SHP77 treated with DMSO at 0.1 percent for 48 hours (cell line): ENCODE measurements at regions not wholly inside any gene's neighbourhood (a gene's known extent, or its start where the extent isn't known, plus 50 kb on each side); places are given as distances from the start of the nearest gene placed in this dataset.

Source experiments
- DNase-seq: peaks from one replicate; lab custom pipeline; 2025; lab: John Stamatoyannopoulos, UW

DNA sequence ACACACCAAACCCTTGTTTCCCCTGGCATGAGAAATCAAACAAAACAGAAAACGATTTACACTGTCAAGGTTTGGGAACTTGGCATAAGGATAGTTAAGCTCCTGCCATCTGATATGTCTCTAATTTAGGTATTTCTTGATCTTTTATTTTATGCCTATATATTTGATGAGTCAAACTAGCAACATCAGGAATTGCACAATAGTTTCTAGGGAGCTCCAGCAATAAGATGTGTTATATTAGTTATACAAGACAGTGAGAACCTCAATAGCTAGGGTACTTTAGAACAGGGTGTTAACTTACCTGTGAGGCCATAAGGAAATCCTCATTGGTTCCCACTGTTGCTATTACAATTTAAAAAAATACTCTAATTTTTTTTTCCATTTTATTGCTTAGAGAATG is 474.2 kb downstream of the GBA3 start:
- DNase-seq: no peak

DNA sequence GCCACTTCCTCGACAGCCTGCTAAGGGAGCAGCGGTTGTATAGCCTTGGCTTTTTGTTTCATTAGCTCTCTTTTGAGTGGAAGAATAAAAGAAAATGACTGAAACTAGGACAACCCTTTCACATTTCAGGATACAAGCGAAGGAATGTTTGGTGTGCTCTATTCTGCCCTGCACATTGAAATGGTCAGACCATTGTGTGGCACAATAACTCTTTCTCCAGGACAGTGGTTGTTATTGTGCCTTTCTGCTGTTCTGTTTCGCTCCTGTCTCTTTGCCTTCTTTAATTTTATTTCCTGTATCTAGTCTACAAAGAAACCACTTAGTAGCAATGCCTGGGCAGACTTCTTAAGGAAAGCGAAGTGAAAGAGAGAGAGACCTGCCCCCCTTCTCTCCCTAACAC is 473.7 kb downstream of the GBA3 start:
- no peak for DNase-seq

GRCh38 chr4:23165669-23166068 is 472.9 kb downstream of the GBA3 start:
- no peak for DNase-seq

- DNase-seq: no peak
Observed at GRCh38 chr4:23163647-23164436, 471.1 kb downstream of the GBA3 start.

- no peak for DNase-seq
Observed at GRCh38 chr4:23162275-23162674, 469.5 kb downstream of the GBA3 start.

- no peak for DNase-seq
Observed at GRCh38 chr4:23161787-23162186, 469.1 kb downstream of the GBA3 start.

DNA sequence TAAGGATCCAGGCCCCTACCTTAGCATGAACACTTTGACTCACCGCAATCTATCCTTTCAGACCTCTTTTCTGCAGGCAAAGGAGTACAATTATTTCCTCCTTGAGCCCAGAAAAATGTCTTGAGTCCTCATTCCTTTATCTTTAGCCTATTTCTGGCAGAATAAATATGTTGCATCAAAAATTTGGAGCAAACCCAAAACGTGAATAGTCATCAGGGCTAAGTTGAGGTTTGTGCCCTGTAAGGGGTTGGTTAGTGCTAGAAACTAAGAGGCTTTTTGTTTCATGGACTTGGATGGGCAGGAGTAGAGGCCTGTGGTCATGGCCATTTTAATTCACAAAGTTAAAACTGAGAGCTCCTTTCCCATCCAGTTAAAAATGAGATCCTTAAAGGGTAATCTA is 460.3 kb downstream of the GBA3 start:
- no peak for DNase-seq

DNA sequence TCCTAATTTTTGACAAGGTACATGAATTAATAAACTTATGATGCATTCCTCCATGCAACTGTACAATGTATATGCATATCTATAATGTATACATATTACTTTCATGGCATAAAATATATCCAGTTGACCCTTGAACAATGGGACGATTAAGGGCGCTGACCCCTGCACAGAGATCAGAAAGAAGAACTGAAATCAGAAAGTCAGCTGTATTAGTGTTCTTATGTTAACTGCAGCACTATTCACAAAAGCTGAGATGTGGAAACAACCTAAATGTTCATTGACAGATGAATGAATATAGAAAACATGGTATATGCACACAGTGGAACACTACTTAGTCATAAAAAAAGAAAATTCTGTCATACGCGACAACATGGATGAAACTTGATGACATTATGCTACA is 457.1 kb downstream of the GBA3 start:
- no peak for DNase-seq

- DNase-seq: no peak
Observed at GRCh38 chr4:23144707-23145106, 452.0 kb downstream of the GBA3 start.

DNA sequence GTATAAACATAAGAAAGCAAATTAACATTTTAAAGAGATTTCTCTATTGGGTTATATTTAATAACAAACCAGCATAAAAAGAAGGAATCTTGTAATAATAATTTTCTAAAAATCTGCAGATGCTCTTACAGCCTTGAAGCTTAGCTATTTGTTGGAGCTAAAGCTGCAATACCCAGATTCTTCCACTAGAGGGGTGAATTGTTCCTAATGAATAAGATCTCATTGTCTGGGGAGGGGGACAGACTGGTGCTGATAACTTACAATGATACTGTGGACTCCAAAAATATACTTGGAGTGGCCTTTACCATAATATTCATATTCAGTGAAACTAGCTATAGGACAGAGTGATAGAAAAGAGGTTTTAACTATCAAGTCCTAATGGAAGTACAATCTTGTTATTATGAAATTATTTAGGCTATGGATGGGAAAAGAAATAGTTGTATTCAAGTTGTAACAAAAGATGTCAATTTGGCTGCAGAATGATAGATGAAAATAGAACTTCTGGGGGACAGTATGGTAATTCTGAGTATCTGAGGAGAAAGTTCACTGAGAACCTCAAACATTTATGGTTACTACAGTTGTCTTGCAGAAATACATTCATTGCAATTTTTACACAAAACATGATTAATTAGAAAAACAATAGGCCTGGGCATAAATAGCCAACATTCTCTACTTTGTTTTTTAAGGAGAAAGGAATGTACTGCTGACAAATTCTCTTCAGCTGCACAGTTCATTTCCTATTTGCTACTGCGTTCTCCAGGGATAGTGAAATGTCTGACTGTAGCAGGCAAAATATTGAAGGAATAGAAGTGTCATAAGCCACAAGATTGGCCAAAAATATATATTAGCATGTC is 443.3 kb downstream of the GBA3 start:
- peak; percentile 0 for DNase-seq

DNA sequence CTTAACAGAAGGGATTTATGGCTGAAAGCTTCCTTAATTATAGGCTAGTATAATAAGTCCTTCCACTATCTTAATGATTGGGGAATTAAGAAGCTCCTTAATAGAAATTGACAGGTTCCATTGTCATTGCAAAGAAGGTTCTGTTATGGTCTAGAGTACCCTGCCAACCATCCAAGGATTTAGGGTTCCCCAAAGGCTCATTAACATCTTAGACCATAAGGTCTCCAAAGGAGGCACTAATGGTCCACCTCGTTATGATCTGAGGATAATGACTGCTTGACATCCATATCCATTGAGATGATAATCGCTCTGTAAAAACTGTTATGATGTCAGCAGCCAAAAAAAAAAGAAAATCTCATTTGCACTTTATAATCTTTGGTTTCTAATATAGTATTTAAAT is 441.6 kb downstream of the GBA3 start:
- DNase-seq: no peak

DNA sequence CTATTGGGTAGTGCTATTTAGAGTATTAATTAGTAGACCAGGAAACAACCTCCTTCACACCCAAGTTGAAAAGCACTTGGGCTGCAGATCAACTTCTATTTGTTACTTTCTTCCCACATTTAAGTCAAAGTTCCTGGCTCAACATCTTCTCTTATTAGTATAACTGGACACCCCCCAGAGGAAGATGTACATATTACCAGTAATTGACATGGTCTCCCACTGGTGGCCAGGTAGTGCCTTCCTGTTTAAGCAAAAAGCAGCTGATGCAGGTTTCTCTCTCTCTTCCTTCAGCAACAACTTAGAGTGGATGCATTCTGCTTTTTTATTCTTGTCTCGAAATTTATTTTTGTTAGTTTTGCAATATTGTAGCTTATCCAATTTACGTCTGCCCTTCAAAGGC is 438.1 kb downstream of the GBA3 start:
- no peak for DNase-seq

GRCh38 chr4:23125118-23125517 is 432.4 kb downstream of the GBA3 start:
- DNase-seq: no peak

DNA sequence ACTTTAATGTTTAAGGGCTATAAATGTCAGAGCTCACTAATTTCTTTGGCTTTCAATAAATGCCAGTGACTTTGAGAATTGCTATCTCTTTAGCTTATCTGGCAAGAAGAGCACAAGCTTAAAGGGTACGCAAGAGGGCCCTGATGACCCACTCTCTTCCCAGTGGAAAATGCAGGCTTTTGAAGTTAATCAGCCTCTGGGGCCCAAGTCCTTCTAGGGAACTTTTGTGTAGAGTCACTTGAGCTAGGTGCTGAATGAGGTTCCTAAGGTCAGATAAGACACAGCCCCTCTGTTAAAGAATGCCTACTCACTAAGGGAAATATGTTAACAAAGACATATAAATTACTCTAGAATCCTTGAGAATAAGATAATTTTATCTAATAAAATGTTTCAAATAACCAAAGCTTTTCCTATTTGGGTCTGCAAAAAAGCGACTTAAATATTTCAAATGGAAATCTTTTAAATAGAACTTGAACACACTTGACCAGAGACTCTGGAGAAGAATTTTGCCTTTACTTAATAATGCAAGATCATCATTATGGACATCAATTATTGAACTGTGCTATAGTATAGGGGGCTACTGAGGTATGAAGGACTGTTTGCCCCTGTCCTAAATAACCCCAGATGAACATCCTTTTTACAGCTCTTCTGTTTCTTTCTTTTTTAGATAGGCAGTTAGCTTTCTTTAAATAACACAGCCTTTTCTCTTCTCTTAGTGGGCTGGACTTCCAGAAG is 430.1 kb downstream of the GBA3 start:
- no peak for DNase-seq

DNA sequence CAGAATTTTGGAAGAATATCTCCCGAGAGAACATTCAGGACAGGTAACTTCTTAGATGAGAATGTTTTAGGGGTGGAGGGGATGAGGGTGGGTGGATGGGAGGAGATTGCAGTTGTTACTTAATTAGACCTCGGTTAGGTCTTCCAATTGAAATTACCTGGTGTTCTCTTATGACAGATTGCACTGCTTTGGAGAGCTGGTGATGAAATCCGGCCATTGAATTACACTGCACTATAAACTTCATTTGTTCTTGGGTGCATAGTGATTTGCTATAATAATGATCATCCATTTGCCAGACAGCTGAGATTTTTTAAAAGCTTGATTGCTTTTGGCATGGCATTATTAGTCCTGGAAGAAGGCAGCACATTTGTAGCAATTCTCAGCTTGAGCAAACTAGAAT is 427.6 kb downstream of the GBA3 start:
- no peak for DNase-seq

GRCh38 chr4:23117826-23118225 is 425.1 kb downstream of the GBA3 start:
- no peak for DNase-seq

- DNase-seq: no peak
Observed at GRCh38 chr4:23114538-23114937, 421.8 kb downstream of the GBA3 start.

- no peak for DNase-seq
Observed at GRCh38 chr4:23113104-23113503, 420.4 kb downstream of the GBA3 start.

- DNase-seq: no peak
Observed at GRCh38 chr4:23106516-23106915, 413.8 kb downstream of the GBA3 start.

GRCh38 chr4:23105759-23106370 is 413.1 kb downstream of the GBA3 start:
- no peak for DNase-seq

- no peak for DNase-seq
Observed at GRCh38 chr4:23097251-23097650, 404.5 kb downstream of the GBA3 start.

DNA sequence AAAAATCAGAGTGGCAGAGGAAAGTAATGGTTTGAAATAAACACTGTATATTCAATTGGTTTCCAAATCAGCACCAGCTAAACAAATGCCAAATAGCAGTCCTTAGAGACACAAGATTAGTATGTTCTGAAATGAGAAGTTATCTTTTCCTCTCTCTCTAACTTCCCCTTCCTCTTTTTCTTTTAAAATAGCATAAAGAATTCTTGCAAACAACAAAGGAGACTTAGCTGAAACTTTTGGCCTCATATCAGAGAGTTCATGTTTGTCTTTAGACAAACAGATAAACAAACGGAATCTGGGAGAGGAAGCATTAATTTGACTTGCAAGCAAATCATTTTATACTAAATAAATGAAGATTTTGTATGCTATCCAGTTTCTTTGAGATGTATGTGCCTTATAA is 399.0 kb downstream of the GBA3 start:
- no peak for DNase-seq
